ENCODE measurements at regions not wholly inside any gene's neighbourhood (a gene's known extent, or its start where the extent isn't known, plus 50 kb on each side); places are given as distances from the start of the nearest gene placed in this dataset.

- Histone ChIP-seq H3K4me1 (peaks cover 0 to 12% of the 10 kb centered on the region in 2 donors), H3K27me3 (no peaks in the 10 kb centered on the region), H3K4me3 (no peak overlapping the region), H3K36me3 (no peaks in the 10 kb centered on the region), H3K27ac (no peak overlapping the region), H3K9me3 (no peaks in the 10 kb centered on the region)
- no peak for DNase-seq (ENCODE audit: low spot score)
- TF ChIP-seq CTCF (IDR thresholded peaks at IDR 0.05), result no peak
Measured at GRCh38 chr1:226798427-226799411, 59.6 kb upstream of the ITPKB start.

DNA sequence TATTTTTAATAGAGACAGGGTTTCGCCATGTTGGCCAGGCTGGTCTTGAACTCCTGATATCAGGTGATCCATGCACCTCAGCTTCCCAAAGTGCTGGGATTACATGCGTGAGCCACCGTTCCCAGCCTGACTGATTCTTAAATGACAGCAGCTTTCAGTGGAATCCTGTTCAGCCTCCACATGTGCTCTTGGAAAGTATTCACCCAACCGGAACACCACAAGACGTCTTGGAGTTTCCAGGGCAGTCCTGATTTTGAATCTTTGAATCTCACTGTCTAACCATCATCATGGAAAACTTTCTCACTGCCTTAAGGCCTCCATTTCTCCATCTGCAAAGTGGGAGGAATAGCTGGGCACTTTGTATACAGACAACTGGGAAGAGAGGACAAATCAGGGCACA, 58.1 kb upstream of the ITPKB start:
- no peak overlapping the region for H3K4me3 ChIP-seq
- no peaks in the 10 kb centered on the region for H3K9me3 ChIP-seq
- H3K4me1 ChIP-seq, result peaks cover 0 to 12% of the 10 kb centered on the region in 2 donors
- H3K27me3 ChIP-seq, result no peaks in the 10 kb centered on the region
- TF ChIP-seq CTCF (IDR thresholded peaks at IDR 0.05), result no peak
- no peak for DNase-seq (ENCODE audit: low spot score)
- no peak overlapping the region for H3K27ac ChIP-seq
- H3K36me3 ChIP-seq, result no peaks in the 10 kb centered on the region

GRCh38 chr1:226793620-226794276, 54.7 kb upstream of the ITPKB start:
- no peak for DNase-seq (ENCODE audit: low spot score)
- Histone ChIP-seq H3K27me3 (no peaks in the 10 kb centered on the region), H3K4me1 (no peaks in the 10 kb centered on the region), H3K9me3 (no peaks in the 10 kb centered on the region), H3K36me3 (no peaks in the 10 kb centered on the region), H3K27ac (no peak overlapping the region), H3K4me3 (no peak overlapping the region)
- TF ChIP-seq CTCF (IDR thresholded peaks at IDR 0.05), result no peak

DNA sequence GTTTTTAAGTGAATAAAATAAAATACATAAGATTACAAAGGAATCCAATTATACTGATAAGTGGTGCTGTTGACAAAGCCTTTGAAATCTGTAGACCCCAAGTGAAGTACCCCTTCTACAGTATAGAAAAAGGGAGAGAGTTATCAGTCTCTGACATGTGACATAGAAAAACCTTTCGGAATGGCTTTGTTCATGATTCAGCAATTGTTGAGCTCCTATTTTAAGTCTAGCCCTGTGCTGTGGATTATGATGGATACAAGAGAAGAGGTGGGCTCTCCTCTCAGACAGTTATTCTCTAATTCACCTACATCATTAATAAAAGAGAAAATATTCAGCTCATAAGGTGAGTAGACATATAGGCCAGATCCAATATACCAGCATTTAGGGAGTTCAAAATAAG, 53.3 kb upstream of the ITPKB start:
- no peaks in the 10 kb centered on the region for H3K36me3 ChIP-seq
- no peaks in the 10 kb centered on the region for H3K9me3 ChIP-seq
- no peaks in the 10 kb centered on the region for H3K4me1 ChIP-seq
- TF ChIP-seq CTCF (IDR thresholded peaks at IDR 0.05), result no peak
- H3K27me3 ChIP-seq, result no peaks in the 10 kb centered on the region
- no peak overlapping the region for H3K4me3 ChIP-seq
- H3K27ac ChIP-seq, result no peak overlapping the region
- DNase-seq (ENCODE audit: low spot score), result no peak

DNA sequence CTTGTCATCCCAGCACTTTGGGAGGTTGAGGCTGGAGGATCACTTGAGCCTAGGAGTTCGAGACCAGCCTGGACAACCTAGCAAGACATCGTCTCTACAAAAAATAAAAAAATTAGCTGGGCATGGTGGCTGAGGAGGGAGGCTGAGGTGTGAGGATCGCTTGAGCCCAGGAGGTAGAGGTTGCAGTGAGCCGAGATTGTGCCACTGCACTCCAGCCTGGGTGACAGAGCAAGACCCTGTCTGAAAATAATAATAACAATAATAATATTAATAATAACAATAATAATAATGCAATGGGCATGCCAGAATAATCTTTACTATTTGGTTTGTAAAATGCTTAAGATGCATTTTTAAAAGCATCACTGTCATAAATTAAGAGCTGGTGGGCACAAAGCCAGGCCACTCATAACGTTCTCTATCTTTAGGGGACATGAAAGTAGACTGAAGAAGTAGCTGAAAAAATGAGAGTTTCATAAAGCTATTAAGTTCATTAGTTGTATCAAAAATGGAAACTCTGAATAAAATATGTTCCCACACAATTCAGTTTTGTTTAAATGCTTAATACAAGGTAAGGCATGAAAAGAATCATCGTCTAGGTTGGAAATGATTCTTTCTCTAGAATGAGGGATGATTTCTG, 51.6 kb upstream of the ITPKB start:
- no peaks in the 10 kb centered on the region for H3K36me3 ChIP-seq
- no peak for DNase-seq (ENCODE audit: low spot score)
- no peaks in the 10 kb centered on the region for H3K27me3 ChIP-seq
- no peaks in the 10 kb centered on the region for H3K4me1 ChIP-seq
- H3K4me3 ChIP-seq, result no peak overlapping the region
- H3K9me3 ChIP-seq, result no peaks in the 10 kb centered on the region
- no peak overlapping the region for H3K27ac ChIP-seq
- TF ChIP-seq CTCF (IDR thresholded peaks at IDR 0.05), result no peak
